B cell (primary cell): ENCODE measurements at regions not wholly inside any gene's neighbourhood (a gene's known extent, or its start where the extent isn't known, plus 50 kb on each side); places are given as distances from the start of the nearest gene placed in this dataset.

ENCODE experiments used
- ATAC-seq: fragments of 200-7000 bp; cut with Tn5 transposase; one replicate; pipeline ENCODE4 v1.10.0; 2021; ENCODE audit warnings: low read depth, mild to moderate bottlenecking, moderate number of reproducible peaks, moderate library complexity
- CTCF ChIA-PET: fragments of 350-600 bp; sonication (Branson Sonifier 250); formaldehyde crosslinking; loops from one replicate; lab custom pipeline; 2021; ENCODE audit warnings: antibody characterized with exemption, inconsistent platforms; lab: Charles Lee
- POLR2A ChIA-PET: fragments of 350-600 bp; sonication (Branson Sonifier 250); formaldehyde crosslinking; loops from one replicate; lab custom pipeline; 2021; ENCODE audit warnings: antibody characterized with exemption; lab: Charles Lee
- DNase-seq: peaks from one replicate; pipeline ENCODE4 v3.0.0; 2013
- H2AFZ ChIP-seq: 2 replicates; pipeline ENCODE4 v1.6.1; 2012; ENCODE audit warnings: mild to moderate bottlenecking, low read depth, low read length; ENCODE audit not compliant: insufficient read depth, poor library complexity, severe bottlenecking
- H3K27ac ChIP-seq, 2 donors: 1 replicate in 1 of 2; 2 replicates in 1 of 2; pipeline ENCODE4 v1.5.1; 2012 to 2013; ENCODE audit warnings: low read length in 2 of 2, mild to moderate bottlenecking in 2 of 2, moderate library complexity in 1 of 2
- H3K27me3 ChIP-seq, 4 experiments: fragments of 200-600 bp in 1 of 4; sonication (generic) in 1 of 4; replicated peaks in 1 of 4; 1 replicate in 2 of 4; 2 replicates in 2 of 4; pipeline versions ENCODE4 v1.6.1 to v1.7.0; 2013 to 2016; ENCODE audit warnings: low read length in 3 of 4, mild to moderate bottlenecking in 2 of 4, mixed read lengths in 1 of 4, moderate library complexity in 1 of 4; ENCODE audit not compliant: insufficient read depth in 4 of 4, control insufficient read depth in 3 of 4; ENCODE audit errors: control extremely low read depth in 1 of 4
- H3K36me3 ChIP-seq, 2 experiments: replicated peaks in 1 of 2; 1 replicate in 1 of 2; 2 replicates in 1 of 2; pipeline versions ENCODE4 v1.6.1 to v1.7.1; 2013; ENCODE audit warnings: low read length in 1 of 2; ENCODE audit not compliant: insufficient read depth in 2 of 2, control insufficient read depth in 1 of 2; ENCODE audit errors: control extremely low read depth in 1 of 2, extremely low read depth in 1 of 2
- H3K4me1 ChIP-seq, 2 donors: fragments of 200-600 bp in 1 of 2; sonication (generic) in 1 of 2; 1 replicate in 1 of 2; 2 replicates in 1 of 2; pipeline versions ENCODE4 v1.5.1 to v1.6.1; 2013 to 2017; ENCODE audit warnings: low read length in 2 of 2; ENCODE audit not compliant: control insufficient read depth in 2 of 2, insufficient read depth in 2 of 2
- H3K4me2 ChIP-seq: replicated peaks from 2 replicates; pipeline ENCODE3; 2012; ENCODE audit warnings: mild to moderate bottlenecking, low read depth, low read length; ENCODE audit not compliant: poor library complexity, severe bottlenecking
- H3K4me3 ChIP-seq, 5 experiments: fragments of 200-600 bp in 1 of 5; sonication (generic) in 1 of 5; 1 replicate in 3 of 5; 2 replicates in 2 of 5; pipeline versions ENCODE4 v1.5.1 to v1.7.0; 2011 to 2016; ENCODE audit warnings: low read length in 4 of 5, mild to moderate bottlenecking in 4 of 5, low read depth in 2 of 5, control low read depth in 1 of 5, moderate library complexity in 1 of 5; ENCODE audit not compliant: insufficient read depth in 1 of 5; ENCODE audit errors: control extremely low read depth in 1 of 5, extremely low read depth in 1 of 5
- H3K79me2 ChIP-seq: fragments of 200-600 bp; sonication (generic); one replicate; pipeline ENCODE4 v1.6.0; 2016; ENCODE audit warnings: low read length; ENCODE audit not compliant: control insufficient read depth, insufficient read depth
- H3K9ac ChIP-seq: fragments of 200-600 bp; sonication (generic); 2 replicates; pipeline ENCODE4 v1.6.1; 2017; ENCODE audit warnings: mild to moderate bottlenecking, low read length, moderate library complexity
- H3K9me3 ChIP-seq, 3 donors: one replicate each; pipeline versions ENCODE4 v1.6.1 to v1.7.1; 2013; ENCODE audit warnings: low read length in 2 of 3; ENCODE audit not compliant: control insufficient read depth in 2 of 3, insufficient read depth in 1 of 3; ENCODE audit errors: control extremely low read depth in 1 of 3
- H4K20me1 ChIP-seq: 2 replicates; pipeline ENCODE4 v1.6.0; 2012; ENCODE audit warnings: mild to moderate bottlenecking, low read length; ENCODE audit not compliant: insufficient read depth, control insufficient read depth, poor library complexity, severe bottlenecking
- H3K27ac Mint-ChIP-seq: one replicate; pipeline ENCODE4 v1.8.0; 2021; ENCODE audit warnings: mixed read lengths
- H3K27me3 Mint-ChIP-seq: one replicate; pipeline ENCODE4 v1.8.0; 2021; ENCODE audit warnings: mixed read lengths
- H3K4me1 Mint-ChIP-seq: one replicate; pipeline ENCODE4 v1.8.0; 2021; ENCODE audit warnings: mixed read lengths
- H3K4me3 Mint-ChIP-seq: one replicate; pipeline ENCODE4 v1.8.0; 2021; ENCODE audit warnings: mixed read lengths
- H3K9me3 Mint-ChIP-seq: one replicate; pipeline ENCODE4 v1.8.0; 2022; ENCODE audit warnings: mixed read lengths; ENCODE audit not compliant: insufficient read depth
- EZH2 ChIP-seq: IDR thresholded peaks from 2 replicates; pipeline ENCODE4 v1.6.1; 2012; ENCODE audit warnings: borderline replicate concordance, low read depth, mild to moderate bottlenecking, moderate library complexity, low read length; ENCODE audit not compliant: insufficient read depth, poor library complexity, severe bottlenecking
- whole genome bisulfite sequencing: methylation state at CpG from one replicate; pipeline ENCODE4 v1.1.5; 2013; ENCODE audit warnings: missing lambda C conversion rate; ENCODE audit not compliant: insufficient coverage; 5-methylcytosine and 5-hydroxymethylcytosine counted together
- intact Hi-C: fragments of 100-400 bp; cut with micrococcal nuclease; formaldehyde crosslinking; loops from one replicate; pipeline ENCODE4 v1.10.0; 2022
- TF ChIP-seq, protein P1 (sequence below): fragments of 200-600 bp; IDR thresholded peaks from one replicate; pipeline ENCODE4 v1.8.0; 2022; ENCODE audit warnings: antibody characterized with exemption, mild to moderate bottlenecking

DNA sequence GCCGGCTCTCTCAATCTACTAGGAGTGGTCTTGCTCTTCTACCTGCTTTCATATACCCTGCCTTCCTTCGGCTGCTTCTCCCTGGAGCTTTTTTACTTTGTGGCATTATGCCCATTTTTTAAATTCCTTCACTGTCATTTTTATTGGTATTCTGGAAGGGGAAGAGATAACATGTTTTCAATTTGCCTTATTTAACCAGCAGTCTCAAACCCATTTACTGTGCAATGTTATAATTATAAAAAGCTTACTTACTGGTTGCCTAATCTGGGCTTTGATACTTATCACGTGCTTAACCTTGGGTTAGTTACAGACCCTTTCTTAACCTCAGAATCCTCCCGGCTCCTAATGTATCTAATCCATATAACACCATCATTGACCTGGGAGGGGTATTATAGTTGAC is 128.1 kb downstream of the SIPA1L2 start:
- no peaks in the 10 kb centered on the region for H3K79me2 ChIP-seq
- H3K9me3 ChIP-seq = no peaks in the 10 kb centered on the region
- no peaks in the 10 kb centered on the region for H3K9me3 Mint-ChIP-seq
- H3K27me3 ChIP-seq = no peaks in the 10 kb centered on the region
- WGBS = 80% methylated on average over 1 of the region's 4 CpGs
- H3K36me3 ChIP-seq = no peaks in the 10 kb centered on the region
- CTCF ChIA-PET = no interaction called here
- POLR2A ChIA-PET = no interaction called here
- H3K4me1 Mint-ChIP-seq = no peaks in the 10 kb centered on the region
- no peaks in the 10 kb centered on the region for H4K20me1 ChIP-seq
- TF ChIP-seq EZH2 = no peak
- TF ChIP-seq, protein P1, sequence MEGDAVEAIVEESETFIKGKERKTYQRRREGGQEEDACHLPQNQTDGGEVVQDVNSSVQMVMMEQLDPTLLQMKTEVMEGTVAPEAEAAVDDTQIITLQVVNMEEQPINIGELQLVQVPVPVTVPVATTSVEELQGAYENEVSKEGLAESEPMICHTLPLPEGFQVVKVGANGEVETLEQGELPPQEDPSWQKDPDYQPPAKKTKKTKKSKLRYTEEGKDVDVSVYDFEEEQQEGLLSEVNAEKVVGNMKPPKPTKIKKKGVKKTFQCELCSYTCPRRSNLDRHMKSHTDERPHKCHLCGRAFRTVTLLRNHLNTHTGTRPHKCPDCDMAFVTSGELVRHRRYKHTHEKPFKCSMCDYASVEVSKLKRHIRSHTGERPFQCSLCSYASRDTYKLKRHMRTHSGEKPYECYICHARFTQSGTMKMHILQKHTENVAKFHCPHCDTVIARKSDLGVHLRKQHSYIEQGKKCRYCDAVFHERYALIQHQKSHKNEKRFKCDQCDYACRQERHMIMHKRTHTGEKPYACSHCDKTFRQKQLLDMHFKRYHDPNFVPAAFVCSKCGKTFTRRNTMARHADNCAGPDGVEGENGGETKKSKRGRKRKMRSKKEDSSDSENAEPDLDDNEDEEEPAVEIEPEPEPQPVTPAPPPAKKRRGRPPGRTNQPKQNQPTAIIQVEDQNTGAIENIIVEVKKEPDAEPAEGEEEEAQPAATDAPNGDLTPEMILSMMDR = no peak
- no peak for DNase-seq
- H3K4me1 ChIP-seq = no peaks in the 10 kb centered on the region
- H3K27ac Mint-ChIP-seq = no peak overlapping the region
- H3K27ac ChIP-seq = no peak overlapping the region
- no peak overlapping the region for H2AFZ ChIP-seq
- no peak for ATAC-seq
- H3K27me3 Mint-ChIP-seq = peaks cover 9% of the 10 kb centered on the region
- H3K4me2 ChIP-seq = no peak overlapping the region
- no peak overlapping the region for H3K4me3 ChIP-seq
- intact Hi-C loops = no loop called here
- no peak overlapping the region for H3K4me3 Mint-ChIP-seq
- H3K9ac ChIP-seq = no peak overlapping the region

DNA sequence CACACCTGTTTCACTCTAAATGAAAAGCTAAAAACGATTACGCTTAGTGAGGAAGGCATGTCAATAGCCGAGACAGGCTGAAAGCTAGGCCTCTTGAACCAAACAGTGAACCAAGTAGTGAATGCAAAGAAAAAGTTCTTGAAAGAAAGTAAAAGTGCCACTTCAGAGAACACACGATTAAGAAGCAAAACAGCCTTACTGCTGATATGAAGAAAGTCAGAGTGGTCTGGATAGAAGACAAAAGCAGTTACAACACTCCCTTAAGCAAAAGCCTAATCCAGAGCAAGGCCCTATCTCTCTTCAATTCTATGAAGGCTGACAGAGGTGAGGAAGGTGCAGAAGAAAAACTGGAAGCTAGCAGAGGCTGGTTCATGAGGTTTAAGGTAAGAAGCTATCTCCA is 130.7 kb downstream of the SIPA1L2 start:
- POLR2A ChIA-PET = no interaction called here

More for the DNA sequence above, 130.7 kb downstream of the SIPA1L2 start:
- H3K4me3 ChIP-seq = no peak overlapping the region
- H3K9ac ChIP-seq = no peak overlapping the region
- no peaks in the 10 kb centered on the region for H3K9me3 ChIP-seq
- no peak overlapping the region for H3K27ac Mint-ChIP-seq
- no peaks in the 10 kb centered on the region for H3K9me3 Mint-ChIP-seq
- WGBS = 80% methylated on average over 3 of the region's 4 CpGs
- H3K27ac ChIP-seq = no peak overlapping the region
- H3K4me3 Mint-ChIP-seq = no peak overlapping the region
- H4K20me1 ChIP-seq = no peaks in the 10 kb centered on the region
- H3K27me3 Mint-ChIP-seq = peaks cover 9% of the 10 kb centered on the region
- H3K79me2 ChIP-seq = no peaks in the 10 kb centered on the region
- H3K4me1 ChIP-seq = no peaks in the 10 kb centered on the region
- ATAC-seq (no peak), DNase-seq (no peak)
- no peaks in the 10 kb centered on the region for H3K4me1 Mint-ChIP-seq
- no peak overlapping the region for H2AFZ ChIP-seq
- H3K27me3 ChIP-seq = no peaks in the 10 kb centered on the region
- intact Hi-C loops = no loop called here
- H3K4me2 ChIP-seq = no peak overlapping the region
- CTCF ChIA-PET = no interaction called here
- H3K36me3 ChIP-seq = no peaks in the 10 kb centered on the region
- TF ChIP-seq, protein P1 = no peak
- no peak for TF ChIP-seq EZH2
